Naive thymus-derived CD4-positive, alpha-beta T cell (primary cell): ENCODE measurements at regions not wholly inside any gene's neighbourhood (a gene's known extent, or its start where the extent isn't known, plus 50 kb on each side); places are given as distances from the start of the nearest gene placed in this dataset.

Source experiments
- ATAC-seq: fragments of 150-1000 bp; cut with Tn5 transposase; 2 replicates; pipeline ENCODE4 v1.10.0; 2021; ENCODE audit warnings: mild to moderate bottlenecking, moderate library complexity
- CTCF ChIA-PET: fragments of 350-600 bp; sonication (Branson Sonifier 250); formaldehyde crosslinking; loops from one replicate; lab custom pipeline; 2021; ENCODE audit warnings: antibody characterized with exemption; lab: Charles Lee
- POLR2A ChIA-PET: fragments of 350-600 bp; sonication (Branson Sonifier 250); formaldehyde crosslinking; loops from one replicate; lab custom pipeline; 2021; ENCODE audit warnings: antibody characterized with exemption, inconsistent platforms; lab: Charles Lee
- DNase-seq, 9 donors: peaks; one replicate each; pipeline versions ENCODE4 v3.0.0 to v3.0.0-alpha.2; 2020 to 2022; ENCODE audit warnings: mixed read lengths in 1 of 9
- H3K27ac ChIP-seq: one replicate; pipeline ENCODE4 v1.7.0; 2013; ENCODE audit warnings: mild to moderate bottlenecking, low read depth, low read length, moderate library complexity
- H3K27me3 ChIP-seq, 2 donors: one replicate each; pipeline ENCODE4 v1.7.0; 2013; ENCODE audit warnings: low read length in 2 of 2, mild to moderate bottlenecking in 2 of 2, moderate library complexity in 2 of 2; ENCODE audit not compliant: control insufficient read depth in 2 of 2, insufficient read depth in 2 of 2
- H3K36me3 ChIP-seq, 3 experiments: 1 replicate in 2 of 3; 2 replicates in 1 of 3; pipeline ENCODE4 v1.7.0; 2013; ENCODE audit warnings: low read length in 3 of 3, mild to moderate bottlenecking in 3 of 3, moderate library complexity in 1 of 3; ENCODE audit not compliant: insufficient read depth in 3 of 3, control insufficient read depth in 2 of 3
- H3K4me1 ChIP-seq, 2 donors: one replicate each; pipeline ENCODE4 v1.7.0; 2013; ENCODE audit warnings: low read length in 2 of 2, mild to moderate bottlenecking in 2 of 2, moderate library complexity in 1 of 2; ENCODE audit not compliant: control insufficient read depth in 2 of 2, insufficient read depth in 2 of 2
- H3K4me3 ChIP-seq: 2 replicates; pipeline ENCODE4 v1.7.0; 2013; ENCODE audit warnings: mild to moderate bottlenecking, low read length
- H3K9me3 ChIP-seq, 3 experiments: 1 replicate in 2 of 3; 2 replicates in 1 of 3; pipeline ENCODE4 v1.7.0; 2013; ENCODE audit warnings: low read length in 3 of 3; ENCODE audit not compliant: control insufficient read depth in 2 of 3
- H3K27ac Mint-ChIP-seq, 9 donors: one replicate each; pipeline ENCODE4 v1.8.0; 2020 to 2022; ENCODE audit warnings: mixed read lengths in 9 of 9, mild to moderate bottlenecking in 8 of 9, moderate library complexity in 5 of 9, inconsistent platforms in 2 of 9
- H3K27me3 Mint-ChIP-seq, 5 donors: one replicate each; pipeline ENCODE4 v1.8.0; 2021 to 2022; ENCODE audit warnings: mixed read lengths in 5 of 5, mild to moderate bottlenecking in 1 of 5
- H3K36me3 Mint-ChIP-seq, 5 donors: one replicate each; pipeline ENCODE4 v1.8.0; 2020 to 2022; ENCODE audit warnings: mixed read lengths in 5 of 5, mild to moderate bottlenecking in 3 of 5, inconsistent platforms in 1 of 5
- H3K4me1 Mint-ChIP-seq, 7 donors: one replicate each; pipeline ENCODE4 v1.8.0; 2020 to 2022; ENCODE audit warnings: mixed read lengths in 7 of 7, mild to moderate bottlenecking in 3 of 7, inconsistent platforms in 1 of 7
- H3K4me3 Mint-ChIP-seq, 10 donors: one replicate each; pipeline ENCODE4 v1.8.0; 2020 to 2022; ENCODE audit warnings: mild to moderate bottlenecking in 10 of 10, mixed read lengths in 10 of 10, moderate library complexity in 6 of 10, inconsistent platforms in 2 of 10
- H3K9me3 Mint-ChIP-seq, 11 donors: one replicate each; pipeline ENCODE4 v1.8.0; 2020 to 2022; ENCODE audit warnings: mixed read lengths in 11 of 11, mild to moderate bottlenecking in 4 of 11, inconsistent platforms in 1 of 11, moderate library complexity in 1 of 11
- intact Hi-C, 2 donors: fragments of 100-400 bp; cut with micrococcal nuclease; formaldehyde crosslinking; loops; one replicate each; pipeline ENCODE4 v1.15.1; 2023

DNA sequence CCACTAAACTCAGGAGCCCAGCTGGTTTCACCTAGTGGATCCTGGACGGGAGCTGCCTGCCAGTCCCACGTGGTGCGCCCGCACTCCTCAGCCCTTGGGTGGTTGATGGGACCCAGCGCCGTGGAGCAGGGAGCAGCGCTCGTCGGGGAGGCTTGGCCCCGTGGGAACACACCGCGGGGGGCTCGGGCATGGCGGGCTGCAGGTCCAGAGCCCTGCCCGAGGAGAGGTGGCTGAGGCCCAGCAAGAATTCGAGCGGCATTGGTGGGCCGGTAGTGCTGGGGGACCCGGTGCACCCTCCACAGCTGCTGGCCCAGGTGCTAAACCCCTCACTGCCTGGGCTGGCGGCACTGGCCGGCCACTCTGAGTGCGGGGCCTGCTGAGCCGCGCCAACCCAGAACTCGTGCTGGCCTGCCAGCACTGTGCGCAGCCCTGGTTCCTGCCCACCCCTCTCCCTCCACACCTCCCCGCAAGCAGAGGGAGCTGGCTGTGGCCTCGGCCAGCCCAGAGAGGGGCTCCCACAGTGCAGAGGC lies 137.3 kb downstream of the TRIB2 start:
- H3K27ac Mint-ChIP-seq = no peak overlapping the region
- no peak for DNase-seq

GRCh38 chr2:12855508-12855907 lies 138.8 kb downstream of the TRIB2 start:
- Histone ChIP-seq H3K4me1 (peaks cover 36 to 48% of the 10 kb centered on the region in 2 donors), H3K27me3 (no peaks in the 10 kb centered on the region), H3K9me3 (peaks cover 0 to 4% (median 0%) of the 10 kb centered on the region in 3 experiments), H3K36me3 (no peaks in the 10 kb centered on the region), H3K4me3 (no peak overlapping the region), H3K27ac (no peak overlapping the region)
- peaks cover 10 to 18% (median 13%) of the 10 kb centered on the region in 5 donors for H3K27me3 Mint-ChIP-seq
- peak overlapping the region in 1 of 9 donors; percentile 50 for H3K27ac Mint-ChIP-seq
- peaks cover 0 to 9% (median 7%) of the 10 kb centered on the region in 5 donors for H3K36me3 Mint-ChIP-seq
- ATAC-seq (no peak), DNase-seq (no peak)
- ChIA-PET CTCF (no interaction called here), POLR2A (interaction anchor here (0.9 to 1.1 kb wide), 2 partner anchors 30 to 46 kb away, joined by 3 read pairs; no protein-coding TSS in a partner anchor)
- intact Hi-C loops = loop anchor here (5.0 to 10.0 kb wide), 6 partner anchors 152 to 1103 kb away; no protein-coding TSS in a partner anchor
- peaks cover 0 to 21% (median 2%) of the 10 kb centered on the region in 7 donors for H3K4me1 Mint-ChIP-seq
- peaks cover 0 to 12% (median 3%) of the 10 kb centered on the region in 11 donors for H3K9me3 Mint-ChIP-seq
- H3K4me3 Mint-ChIP-seq = peak overlapping the region in 5 of 10 donors; percentile 7 to 17 (median 11)

More for the DNA sequence above, 137.3 kb downstream of the TRIB2 start:
- POLR2A ChIA-PET = no interaction called here
- H3K4me3 ChIP-seq = no peak overlapping the region
- Mint-ChIP-seq H3K36me3 (peaks cover 0 to 2% (median 0%) of the 10 kb centered on the region in 5 donors), H3K4me3 (no peak overlapping the region), H3K9me3 (peaks cover 0 to 2% (median 0%) of the 10 kb centered on the region in 11 donors), H3K4me1 (peaks cover 0 to 24% (median 0%) of the 10 kb centered on the region in 7 donors), H3K27me3 (peaks cover 13 to 26% (median 19%) of the 10 kb centered on the region in 5 donors)
- no peak for ATAC-seq
- no peaks in the 10 kb centered on the region for H3K27me3 ChIP-seq
- no peak overlapping the region for H3K27ac ChIP-seq
- H3K36me3 ChIP-seq = no peaks in the 10 kb centered on the region
- intact Hi-C loops = loop anchor here in 1 of 2 donors (10.0 kb wide), 1 partner anchor 559 kb away; no protein-coding TSS in a partner anchor
- CTCF ChIA-PET = interaction anchor here (1.3 kb wide), 1 partner anchor 78 kb away, joined by 3 read pairs; no protein-coding TSS in a partner anchor
- H3K4me1 ChIP-seq = peaks cover 36 to 44% of the 10 kb centered on the region in 2 donors
- peaks cover 0 to under 1% (median 0%) of the 10 kb centered on the region in 3 experiments for H3K9me3 ChIP-seq

GRCh38 chr2:12856934-12857601 lies 140.3 kb downstream of the TRIB2 start:
- POLR2A ChIA-PET = interaction anchor here (0.7 to 1.0 kb wide), 2 partner anchors 11 to 896 kb away, joined by 3 read pairs; no protein-coding TSS in a partner anchor
- Histone ChIP-seq H3K4me3 (peak overlapping the region; percentile 1), H3K9me3 (peaks cover 0 to 4% (median 0%) of the 10 kb centered on the region in 3 experiments), H3K27me3 (no peaks in the 10 kb centered on the region), H3K27ac (no peak overlapping the region), H3K4me1 (peaks cover 40 to 56% of the 10 kb centered on the region in 2 donors), H3K36me3 (no peaks in the 10 kb centered on the region)
- DNase-seq (peak in 7 of 9 donors; percentile 46 to 81 (median 73)), ATAC-seq (peak; percentile 91)
- Mint-ChIP-seq H3K27me3 (peaks cover 6 to 12% (median 10%) of the 10 kb centered on the region in 5 donors), H3K36me3 (peaks cover 0 to 11% (median 7%) of the 10 kb centered on the region in 5 donors), H3K4me1 (peaks cover 0 to 25% (median 14%) of the 10 kb centered on the region in 7 donors), H3K27ac (peak overlapping the region in 1 of 9 donors; percentile 2), H3K4me3 (no peak overlapping the region), H3K9me3 (peaks cover 0 to 12% (median 3%) of the 10 kb centered on the region in 11 donors)
- intact Hi-C loops = loop anchor here (1.0 to 10.0 kb wide), 13 partner anchors 12 to 1105 kb away; no protein-coding TSS in a partner anchor
- CTCF ChIA-PET = no interaction called here

GRCh38 chr2:12857891-12858290 lies 141.2 kb downstream of the TRIB2 start:
- peaks cover 0 to 4% (median 0%) of the 10 kb centered on the region in 3 experiments for H3K9me3 ChIP-seq
- intact Hi-C loops = loop anchor here (1.0 to 10.0 kb wide), 13 partner anchors 13 to 1106 kb away; no protein-coding TSS in a partner anchor
- peaks cover 0 to 21% (median 3%) of the 10 kb centered on the region in 11 donors for H3K9me3 Mint-ChIP-seq
- H3K4me3 ChIP-seq = no peak overlapping the region
- H3K27me3 ChIP-seq = no peaks in the 10 kb centered on the region
- H3K36me3 Mint-ChIP-seq = peaks cover 0 to 14% (median 7%) of the 10 kb centered on the region in 5 donors
- no peak overlapping the region for H3K27ac ChIP-seq
- DNase-seq (no peak), ATAC-seq (no peak)
- H3K4me1 Mint-ChIP-seq = peaks cover 0 to 29% (median 14%) of the 10 kb centered on the region in 7 donors
- H3K27ac Mint-ChIP-seq = no peak overlapping the region
- no peaks in the 10 kb centered on the region for H3K36me3 ChIP-seq
- peaks cover 40 to 56% of the 10 kb centered on the region in 2 donors for H3K4me1 ChIP-seq
- H3K27me3 Mint-ChIP-seq = peaks cover 6 to 10% (median 10%) of the 10 kb centered on the region in 5 donors
- H3K4me3 Mint-ChIP-seq = no peak overlapping the region
- ChIA-PET CTCF (no interaction called here), POLR2A (no interaction called here)

GRCh38 chr2:12858786-12859185 lies 142.1 kb downstream of the TRIB2 start:
- DNase-seq (no peak), ATAC-seq (no peak)
- H3K4me3 Mint-ChIP-seq = no peak overlapping the region
- no peak overlapping the region for H3K4me3 ChIP-seq
- H3K4me1 Mint-ChIP-seq = peaks cover 0 to 29% (median 14%) of the 10 kb centered on the region in 7 donors
- CTCF ChIA-PET = no interaction called here
- peaks cover 0 to 29% (median 11%) of the 10 kb centered on the region in 11 donors for H3K9me3 Mint-ChIP-seq
- H3K27ac Mint-ChIP-seq = no peak overlapping the region
- H3K4me1 ChIP-seq = peaks cover 40 to 56% of the 10 kb centered on the region in 2 donors
- H3K9me3 ChIP-seq = peaks cover 0 to 8% (median 5%) of the 10 kb centered on the region in 3 experiments
- no peak overlapping the region for H3K27ac ChIP-seq
- H3K36me3 ChIP-seq = no peaks in the 10 kb centered on the region
- peaks cover 6 to 10% (median 8%) of the 10 kb centered on the region in 5 donors for H3K27me3 Mint-ChIP-seq
- POLR2A ChIA-PET = interaction anchor here (0.6 to 0.8 kb wide), 2 partner anchors 40 to 142 kb away, joined by 3 read pairs; no protein-coding TSS in a partner anchor
- peaks cover 0 to 19% (median 11%) of the 10 kb centered on the region in 5 donors for H3K36me3 Mint-ChIP-seq
- no peaks in the 10 kb centered on the region for H3K27me3 ChIP-seq
- intact Hi-C loops = loop anchor here (5.0 to 10.0 kb wide), 6 partner anchors 149 to 1106 kb away; no protein-coding TSS in a partner anchor

GRCh38 chr2:12861344-12861930 lies 144.7 kb downstream of the TRIB2 start:
- peaks cover 6 to 27% (median 22%) of the 10 kb centered on the region in 5 donors for H3K36me3 Mint-ChIP-seq
- H3K4me1 Mint-ChIP-seq = peaks cover 0 to 23% (median 14%) of the 10 kb centered on the region in 7 donors
- peak overlapping the region in 1 of 9 donors; percentile 73 for H3K27ac Mint-ChIP-seq
- Histone ChIP-seq H3K27ac (no peak overlapping the region), H3K27me3 (no peaks in the 10 kb centered on the region), H3K36me3 (no peaks in the 10 kb centered on the region), H3K4me3 (no peak overlapping the region), H3K4me1 (peaks cover 27 to 36% of the 10 kb centered on the region in 2 donors), H3K9me3 (peaks cover 0 to 12% (median 7%) of the 10 kb centered on the region in 3 experiments)
- H3K9me3 Mint-ChIP-seq = peaks cover 7 to 55% (median 30%) of the 10 kb centered on the region in 11 donors
- DNase-seq (no peak), ATAC-seq (no peak)
- H3K27me3 Mint-ChIP-seq = peaks cover 0 to 12% (median 6%) of the 10 kb centered on the region in 5 donors
- CTCF ChIA-PET = interaction anchor here (0.6 kb wide), 1 partner anchor 443 kb away, joined by 5 read pairs; no protein-coding TSS in a partner anchor
- H3K4me3 Mint-ChIP-seq = peak overlapping the region in 5 of 10 donors; percentile 14 to 64 (median 24)
- POLR2A ChIA-PET = no interaction called here
- intact Hi-C loops = loop anchor here in 1 of 2 donors (1.0 to 2.0 kb wide), 2 partner anchors 70 to 1031 kb away; no protein-coding TSS in a partner anchor
